Activated effector memory CD4-positive, alpha-beta T cell treated with anti-CD3 and anti-CD28 coated beads, Interleukin-2, amount 50 U/mL, for 16 hours (primary cell): ENCODE measurements at regions not wholly inside any gene's neighbourhood (a gene's known extent, or its start where the extent isn't known, plus 50 kb on each side); places are given as distances from the start of the nearest gene placed in this dataset.

Experiments
- DNase-seq: peaks from one replicate; pipeline ENCODE4 v3.0.0-alpha.2; 2020

DNA sequence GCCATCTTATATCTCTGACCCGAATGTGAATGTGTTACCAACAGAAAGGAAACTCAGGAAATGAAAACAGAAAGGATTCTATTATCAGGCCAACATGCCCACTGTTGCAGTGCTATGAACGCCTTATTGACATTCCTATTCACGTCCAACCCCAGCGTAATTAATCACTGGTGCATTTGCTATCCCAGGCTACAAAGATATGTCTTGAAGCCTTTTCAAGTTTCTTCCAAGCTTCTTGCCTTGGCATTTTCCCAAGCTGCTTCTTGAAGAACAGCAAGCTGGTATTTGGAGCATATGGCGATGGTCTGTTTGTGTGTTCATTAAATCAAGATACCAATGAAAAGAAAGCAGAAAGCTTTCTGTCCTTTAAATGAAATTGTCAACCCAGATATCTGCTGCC lies 579.2 kb upstream of the ZNF462 start:
- DNase-seq: no peak

DNA sequence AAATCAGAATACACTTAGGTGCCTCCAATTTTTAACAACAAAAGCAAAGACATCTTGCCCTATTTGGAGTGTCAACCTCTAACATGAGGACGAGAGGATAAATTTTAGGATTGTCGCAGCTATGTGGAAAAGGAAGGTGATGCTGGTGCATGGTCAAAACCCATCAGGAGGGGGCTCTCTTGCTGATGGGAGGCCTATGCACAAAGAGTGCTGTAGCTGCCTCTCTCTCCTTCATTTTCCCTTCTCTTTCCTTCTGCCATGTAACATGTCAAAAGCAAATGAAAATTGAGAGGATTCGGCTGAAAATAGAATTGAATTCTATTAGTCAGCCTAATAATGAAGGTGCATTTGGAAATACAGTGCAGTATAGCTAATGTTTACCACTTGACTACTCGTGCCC lies 578.7 kb upstream of the ZNF462 start:
- no peak for DNase-seq

DNA sequence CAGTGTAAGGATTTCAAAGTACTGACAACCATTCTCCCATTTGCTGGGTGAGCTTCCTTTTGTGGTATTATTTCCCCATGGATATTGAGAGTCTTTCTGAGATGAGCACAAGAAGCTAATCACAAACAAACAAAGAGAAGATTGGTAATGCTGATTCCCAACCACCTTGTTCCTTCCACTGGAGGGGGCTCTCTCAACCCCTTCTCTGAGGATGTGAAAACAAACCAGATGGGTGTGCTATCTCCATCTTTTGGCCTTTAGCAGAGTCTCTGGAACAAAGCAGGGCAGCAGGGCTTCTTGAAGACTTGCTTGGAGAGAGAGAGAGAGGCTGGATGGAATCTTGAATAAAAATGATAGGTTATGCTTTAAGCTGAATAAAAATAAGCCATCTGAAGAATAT lies 576.7 kb upstream of the ZNF462 start:
- no peak for DNase-seq

DNA sequence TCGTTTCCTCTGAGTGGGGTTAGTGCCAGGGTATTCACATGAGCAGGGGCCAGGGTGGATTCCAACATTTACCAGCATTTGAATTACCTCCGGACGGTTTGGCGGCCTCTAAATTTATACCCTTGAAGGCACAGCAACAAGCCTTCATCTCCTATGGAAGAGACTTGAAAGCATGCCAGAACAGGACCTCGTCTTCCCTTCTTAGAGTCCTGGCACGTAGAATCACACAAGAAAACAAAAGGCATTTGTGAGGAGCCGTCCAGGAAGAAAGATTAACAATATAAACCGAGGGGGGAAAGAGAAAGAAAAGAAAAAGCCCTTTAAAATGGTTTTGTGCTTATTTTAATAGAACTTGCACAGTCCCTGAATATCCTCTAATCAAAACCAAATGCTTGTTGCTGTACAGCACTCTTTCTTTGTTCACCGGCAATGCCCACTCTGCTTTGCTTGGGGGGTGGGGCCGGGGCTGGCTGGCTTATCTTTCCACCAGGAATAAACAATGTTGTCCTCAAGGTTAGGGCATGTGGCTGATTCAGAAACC lies 575.8 kb upstream of the ZNF462 start:
- DNase-seq: no peak

DNA sequence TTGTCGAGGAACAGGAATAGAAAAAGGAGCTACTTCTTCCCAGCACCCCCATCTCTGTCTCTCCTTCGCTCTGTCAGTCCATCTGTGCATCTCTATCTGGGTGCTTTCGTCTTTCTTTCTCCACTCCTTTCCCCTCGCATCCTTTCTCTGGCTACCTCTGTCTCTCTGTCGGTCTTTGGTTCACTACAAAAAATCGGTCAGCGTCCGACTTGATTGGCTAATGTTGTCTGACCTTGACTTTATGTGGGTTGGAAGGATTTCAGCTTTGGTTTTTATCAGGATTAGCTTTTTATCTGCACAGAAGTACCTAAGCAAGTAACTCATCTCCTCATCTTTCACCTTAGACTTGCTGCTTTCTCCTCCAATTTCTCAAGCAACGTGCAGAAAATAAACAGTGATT lies 575.2 kb upstream of the ZNF462 start:
- no peak for DNase-seq

DNA sequence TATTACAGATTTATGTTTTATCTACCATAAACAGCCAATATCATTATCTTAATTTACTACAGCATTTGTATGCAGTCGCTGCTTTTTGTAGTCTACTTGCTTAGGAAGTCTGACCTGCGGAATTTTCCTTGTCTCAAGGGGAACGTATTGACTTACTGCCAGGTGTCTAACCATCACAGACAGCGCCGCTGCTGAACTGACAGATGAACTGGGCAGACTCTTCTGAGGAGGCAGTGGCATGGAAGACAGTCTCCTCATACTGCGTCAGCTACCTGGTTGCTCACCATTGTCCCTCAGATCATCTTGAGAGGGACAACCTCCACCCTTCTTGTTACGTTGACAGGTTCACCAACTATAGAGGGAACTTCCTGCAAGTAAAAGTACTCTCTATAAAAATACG lies 574.3 kb upstream of the ZNF462 start:
- DNase-seq: no peak

DNA sequence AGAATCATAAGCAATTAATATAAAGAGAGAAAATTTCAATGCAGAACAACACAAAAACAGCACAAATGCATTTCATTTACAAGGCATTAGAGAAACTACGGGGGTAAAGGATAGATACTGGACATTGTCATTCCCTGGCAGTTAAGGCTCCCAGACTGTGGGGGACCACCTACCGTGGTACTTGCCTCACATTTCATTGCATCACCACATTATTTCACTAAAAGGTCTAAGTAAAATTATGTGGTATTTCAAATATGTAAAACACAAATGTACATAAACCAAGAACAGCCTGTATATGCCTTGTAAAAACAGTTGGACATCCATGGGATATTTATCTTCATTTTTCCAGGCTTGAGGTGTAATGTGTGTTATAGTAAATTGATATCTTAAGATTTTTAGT lies 571.2 kb upstream of the ZNF462 start:
- no peak for DNase-seq

DNA sequence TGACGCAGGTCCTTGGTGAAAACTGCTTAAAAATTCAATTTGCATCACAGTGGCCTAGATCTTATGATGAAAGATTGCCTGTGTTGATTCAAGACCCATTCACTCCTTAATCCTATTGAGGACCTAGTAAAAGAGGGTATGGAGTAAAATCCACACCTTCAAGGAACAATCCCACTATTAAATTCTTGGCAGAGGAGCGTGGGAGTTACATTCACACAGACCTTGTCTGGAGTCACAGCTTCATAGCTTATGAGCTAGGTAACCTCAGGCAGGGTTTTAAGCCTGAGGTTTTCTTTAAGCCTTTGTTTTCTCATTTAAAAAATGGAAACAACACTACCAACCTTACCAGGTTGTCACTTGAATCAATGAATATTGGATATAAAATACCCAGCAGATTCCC lies 566.5 kb upstream of the ZNF462 start:
- DNase-seq: no peak

DNA sequence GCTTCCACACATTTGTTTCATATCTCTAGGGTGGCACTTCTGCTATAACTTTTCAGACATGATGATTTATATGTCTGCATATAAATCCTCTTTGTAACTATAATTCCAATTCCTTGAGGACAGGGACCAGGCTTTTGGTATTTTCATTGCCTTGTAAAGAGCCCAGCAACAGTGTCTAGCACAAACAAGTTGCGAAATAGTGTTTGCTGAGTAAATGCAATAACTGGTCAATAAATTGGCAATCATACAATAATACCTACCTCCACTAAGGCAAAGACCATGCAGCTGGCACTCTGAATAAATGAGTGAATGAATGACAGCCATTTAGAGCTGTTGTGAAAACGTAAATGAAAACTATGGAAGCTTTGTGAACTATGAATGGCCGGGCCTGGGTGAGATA lies 564.0 kb upstream of the ZNF462 start:
- no peak for DNase-seq

DNA sequence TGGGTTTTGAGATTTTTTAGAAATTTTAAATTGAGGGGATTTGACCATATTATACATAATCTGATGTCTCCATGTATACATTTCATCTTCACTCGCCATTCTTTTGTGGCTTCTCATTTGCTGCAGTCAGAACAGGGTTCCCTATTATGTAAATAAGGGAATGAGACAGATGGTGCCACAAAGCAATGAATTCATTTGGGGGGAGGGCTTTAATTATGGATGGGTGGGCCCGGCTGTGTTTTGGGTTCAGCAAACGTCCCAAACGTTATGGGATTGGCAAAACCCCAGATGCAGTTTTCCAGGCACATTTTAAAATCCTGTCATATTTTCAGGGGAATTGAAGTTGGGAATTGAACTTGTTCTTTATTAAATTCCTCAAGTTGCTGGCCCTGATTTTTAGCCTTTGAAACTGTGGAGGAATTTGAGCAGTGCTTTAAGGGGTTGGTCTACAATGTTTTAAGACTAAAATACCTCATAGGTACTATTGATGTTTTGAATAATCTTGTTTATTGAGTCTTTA lies 558.5 kb upstream of the ZNF462 start:
- DNase-seq: no peak

DNA sequence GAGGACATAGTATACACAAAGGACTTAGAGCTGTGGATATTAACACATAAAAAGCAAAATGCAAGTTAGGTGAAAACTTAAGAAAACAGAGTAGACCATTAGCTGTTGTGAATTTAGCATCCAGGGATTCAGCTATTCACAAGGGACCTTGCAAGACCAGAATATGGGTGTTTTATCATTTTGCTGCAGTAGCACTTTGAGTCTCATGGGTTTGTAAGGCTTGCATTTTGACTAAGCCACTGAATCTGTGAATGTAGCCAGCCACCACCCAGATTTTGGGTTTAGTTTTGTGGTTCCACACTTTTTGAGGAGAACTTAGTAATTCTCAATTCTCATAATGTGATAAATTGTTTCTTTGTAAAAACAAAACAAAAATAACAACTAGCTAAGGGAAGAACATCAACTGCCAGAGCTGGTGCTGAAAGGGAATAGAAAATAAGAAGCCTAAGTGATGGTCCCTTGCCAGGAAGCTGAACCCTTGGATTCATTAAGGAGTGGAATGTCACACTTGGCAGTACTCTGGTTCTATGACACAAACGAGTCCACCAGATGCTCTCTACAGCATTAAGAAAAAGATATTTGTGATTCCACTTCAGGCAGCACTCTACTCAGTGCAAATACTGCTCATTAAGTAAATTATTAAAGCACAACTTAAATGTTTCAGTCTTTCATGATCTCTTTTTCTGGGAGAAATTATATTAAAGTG lies 557.4 kb upstream of the ZNF462 start:
- no peak for DNase-seq

DNA sequence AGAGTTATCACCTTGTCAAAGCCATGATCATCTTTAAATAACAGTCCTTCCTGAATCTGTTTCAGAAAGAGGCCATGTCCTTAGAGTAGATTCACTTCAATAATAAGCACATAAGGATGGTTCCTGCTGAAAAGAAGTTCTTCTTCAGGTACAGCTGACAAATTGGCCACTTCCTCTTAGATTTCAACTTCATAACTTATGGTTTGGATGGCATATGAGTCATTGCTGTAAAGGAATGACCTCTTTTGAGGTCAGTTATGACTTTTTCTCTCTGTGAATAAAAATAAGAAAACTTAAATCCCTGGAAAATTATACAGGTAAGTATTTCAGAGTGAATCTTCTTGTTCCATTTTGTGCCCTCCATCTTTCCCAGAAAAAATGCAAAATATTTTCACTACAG lies 555.3 kb upstream of the ZNF462 start:
- no peak for DNase-seq

DNA sequence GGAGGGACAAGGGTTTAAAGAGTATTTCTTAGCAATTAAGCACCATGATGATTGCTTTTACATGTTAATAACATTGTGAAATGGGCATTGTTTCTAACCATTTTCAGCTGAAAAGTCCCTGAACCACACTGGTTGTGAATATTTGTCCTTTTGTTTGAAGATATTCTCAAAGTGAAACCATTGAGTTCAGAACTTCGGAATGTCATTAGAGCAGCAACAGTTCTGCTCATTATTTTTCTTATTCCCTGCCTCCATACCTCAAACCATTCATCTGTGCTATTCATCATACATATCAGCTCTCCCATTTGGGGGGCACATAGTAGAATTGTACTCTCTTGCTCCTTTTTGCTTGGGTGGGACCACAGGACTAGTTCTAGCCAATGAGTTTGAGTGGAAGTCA lies 553.0 kb upstream of the ZNF462 start:
- DNase-seq: no peak

DNA sequence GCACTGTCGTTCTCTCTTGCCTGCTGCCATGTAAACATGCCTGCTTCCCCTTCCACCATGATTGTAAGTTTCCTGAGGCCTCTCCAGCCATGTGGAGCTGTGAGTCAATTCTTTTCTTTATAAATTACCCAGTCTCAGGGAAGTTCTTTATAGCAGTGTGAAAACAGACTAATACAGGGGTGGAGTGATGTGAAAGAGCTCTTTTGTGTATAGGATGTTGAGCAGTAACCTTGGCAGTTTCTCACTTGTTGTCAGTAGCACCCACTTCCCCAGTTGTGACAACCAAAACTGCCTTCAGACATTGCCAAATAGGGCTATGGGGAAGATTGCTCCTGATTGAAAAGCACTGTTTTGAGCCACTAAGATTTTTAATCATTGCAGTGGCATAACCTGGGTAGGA lies 552.2 kb upstream of the ZNF462 start:
- DNase-seq: no peak

DNA sequence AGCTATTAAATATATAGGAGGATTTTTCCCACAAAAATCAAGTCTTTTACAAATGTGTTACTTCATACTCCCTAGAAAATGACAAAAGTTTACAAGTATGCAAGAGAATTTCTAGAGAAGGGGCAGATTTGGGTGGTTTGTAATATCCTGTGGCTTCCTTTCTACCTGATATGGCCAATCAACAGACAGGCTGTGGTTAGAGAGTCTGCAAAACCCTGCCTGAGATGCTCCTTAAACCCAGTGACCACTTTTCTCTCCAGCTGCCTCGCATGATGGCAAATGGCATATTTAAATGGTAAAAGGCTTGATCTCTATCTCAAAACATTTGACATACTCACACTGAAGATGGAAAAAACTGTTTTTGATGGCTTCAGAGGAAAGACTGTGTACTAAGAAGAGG lies 550.1 kb upstream of the ZNF462 start:
- no peak for DNase-seq

DNA sequence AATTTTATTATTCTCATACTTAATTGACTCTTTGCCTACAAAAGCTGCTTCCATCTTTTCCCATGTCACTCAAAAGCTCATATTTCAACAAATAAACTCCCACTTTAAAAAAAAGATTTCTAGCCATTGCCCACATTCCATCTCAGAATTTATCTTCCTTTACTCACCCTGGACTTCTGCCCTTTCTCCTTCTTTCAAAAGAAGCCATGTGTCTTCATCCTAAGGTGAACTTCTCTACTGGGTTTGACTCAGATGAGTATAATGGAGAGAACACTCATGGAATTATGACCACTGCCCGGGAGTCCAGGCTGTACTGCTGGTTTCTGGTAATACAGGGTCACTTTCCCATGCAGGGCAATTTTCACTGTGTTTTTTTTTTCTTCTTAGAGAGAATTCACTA lies 548.5 kb upstream of the ZNF462 start:
- DNase-seq: no peak

DNA sequence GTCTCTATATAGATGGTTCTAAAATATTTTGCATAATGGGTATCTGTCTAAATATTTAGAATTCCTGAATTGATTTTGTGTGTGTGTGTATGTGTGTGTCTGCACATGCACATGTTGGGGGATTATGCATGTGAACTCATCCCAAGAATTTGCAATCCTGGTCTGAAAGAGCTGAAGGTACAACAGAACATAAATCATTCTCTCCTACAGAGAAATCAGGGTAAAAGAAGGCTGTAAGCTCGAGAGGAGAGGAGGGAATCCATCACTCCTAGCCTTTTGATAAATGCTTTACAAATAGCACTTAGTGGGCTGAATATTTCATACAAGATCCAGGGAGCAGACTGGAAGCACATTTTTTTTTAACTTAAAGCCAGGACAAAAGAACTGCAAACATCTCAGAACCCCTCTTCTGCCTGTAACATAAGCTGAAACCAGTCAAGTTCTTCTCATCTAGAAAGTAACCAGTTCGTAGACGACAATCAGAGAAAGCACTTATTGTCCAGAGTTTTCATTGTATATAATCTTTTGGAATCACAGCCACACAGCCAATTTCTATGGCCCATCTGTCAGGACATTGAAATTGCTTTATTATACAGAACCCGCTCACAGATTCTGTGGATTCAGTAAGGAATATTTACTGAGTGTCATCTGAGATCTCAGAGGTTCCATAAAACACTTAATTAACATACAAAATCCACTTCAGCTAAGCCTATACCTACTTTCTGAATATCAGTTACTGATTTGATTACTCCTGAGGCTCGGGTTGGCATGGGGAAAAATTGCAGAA lies 541.4 kb upstream of the ZNF462 start:
- DNase-seq: no peak

DNA sequence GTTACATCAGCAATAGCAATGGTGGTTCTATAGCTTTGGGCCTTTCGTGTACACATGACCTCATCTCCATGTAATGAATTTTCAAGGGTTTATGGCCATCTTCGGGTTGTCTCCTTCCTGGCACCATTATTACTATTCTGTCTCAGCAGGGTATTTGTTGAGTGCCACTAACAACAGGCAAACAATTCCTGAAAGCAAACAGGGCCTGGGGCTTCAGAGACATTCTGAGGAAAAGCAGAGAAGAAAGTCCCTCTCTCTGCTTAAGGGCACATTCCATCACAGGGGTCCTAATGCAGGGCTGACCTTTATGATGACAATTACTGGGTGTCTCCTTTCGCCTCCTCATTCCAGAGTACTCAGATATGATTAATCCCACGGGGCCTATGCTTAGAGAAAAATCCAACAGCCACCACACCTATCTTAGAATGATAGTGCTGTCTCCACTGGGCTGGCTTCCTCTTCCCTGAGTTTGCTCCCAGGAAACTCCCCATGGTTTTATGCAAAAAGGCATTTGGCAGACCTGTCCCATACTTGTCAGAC lies 540.2 kb upstream of the ZNF462 start:
- no peak for DNase-seq

DNA sequence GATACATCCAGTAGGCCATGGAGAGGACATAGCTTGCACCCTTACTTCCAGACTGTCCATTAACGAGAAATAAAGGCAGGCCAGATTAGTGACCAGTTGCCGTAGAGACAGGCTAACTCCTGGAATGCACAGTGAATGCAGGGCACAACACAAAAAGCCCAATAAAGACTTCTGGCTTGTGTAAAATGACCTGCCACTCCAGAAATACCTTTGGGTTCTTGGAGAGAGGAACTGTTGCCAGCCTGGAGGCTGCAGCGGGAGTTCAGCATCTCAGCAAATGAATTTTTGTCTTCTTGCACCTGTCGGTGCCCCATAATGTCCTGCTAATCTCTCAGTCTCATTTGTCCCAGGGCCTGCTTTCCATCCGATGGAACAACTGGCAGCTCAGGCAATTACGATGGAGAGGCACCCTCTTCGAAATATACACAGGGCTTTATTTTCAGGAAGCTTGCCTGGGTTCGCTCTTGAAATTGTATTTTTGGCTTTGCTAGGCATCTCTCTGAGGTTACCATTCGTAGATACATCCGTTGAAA lies 538.8 kb upstream of the ZNF462 start:
- DNase-seq: no peak

DNA sequence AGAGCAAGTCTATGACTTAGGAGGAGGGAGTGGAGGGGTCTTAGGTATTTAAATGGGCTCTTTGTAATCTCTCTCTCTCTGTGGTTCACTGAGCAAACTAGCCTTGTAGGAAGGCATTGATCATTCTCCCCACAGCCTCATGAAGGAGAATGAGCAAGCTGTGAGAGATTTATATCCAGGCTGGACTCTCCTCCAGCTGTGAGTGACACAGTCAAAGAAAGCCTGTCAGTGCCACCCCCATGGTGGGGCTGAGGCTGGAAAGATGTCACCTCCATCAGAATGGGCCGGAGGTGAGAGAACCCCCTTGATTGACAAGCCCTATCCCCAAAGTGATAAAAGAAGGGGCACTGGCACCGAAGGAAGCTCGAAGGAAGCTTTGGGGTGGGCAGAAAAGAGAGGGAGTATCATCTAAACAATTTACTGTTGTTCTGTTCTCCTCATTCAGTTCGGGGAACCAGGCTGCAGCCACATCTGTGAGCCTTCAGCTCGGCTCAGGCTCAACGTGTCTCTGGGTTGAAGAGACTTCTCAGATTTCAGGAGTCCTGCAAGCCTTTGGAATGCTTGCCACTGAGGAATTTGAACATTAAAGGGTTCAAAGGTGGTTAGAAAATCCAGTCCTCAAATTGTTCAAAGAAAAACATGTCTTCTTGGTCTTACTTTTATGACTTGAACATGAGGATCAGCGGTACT lies 538.2 kb upstream of the ZNF462 start:
- DNase-seq: no peak

DNA sequence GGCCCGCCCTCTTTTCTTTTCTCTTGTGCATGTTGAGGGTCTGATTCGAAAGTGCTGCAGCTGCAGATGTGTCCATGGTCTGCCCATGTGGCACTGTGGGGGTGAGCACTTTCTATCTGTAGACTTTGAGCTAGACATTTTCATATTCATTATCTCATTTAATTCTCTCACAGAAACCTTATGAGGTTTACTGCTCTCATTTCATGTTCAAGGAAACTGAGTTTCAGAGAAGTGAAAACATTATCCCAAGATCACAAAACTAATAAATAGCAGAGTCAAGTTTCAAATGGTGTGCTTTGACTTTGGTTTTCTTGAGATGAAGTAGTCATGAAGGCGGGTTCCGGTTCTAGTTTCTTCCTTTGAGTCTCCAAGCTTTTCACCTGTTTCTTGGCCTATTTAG lies 536.5 kb upstream of the ZNF462 start:
- DNase-seq: no peak

DNA sequence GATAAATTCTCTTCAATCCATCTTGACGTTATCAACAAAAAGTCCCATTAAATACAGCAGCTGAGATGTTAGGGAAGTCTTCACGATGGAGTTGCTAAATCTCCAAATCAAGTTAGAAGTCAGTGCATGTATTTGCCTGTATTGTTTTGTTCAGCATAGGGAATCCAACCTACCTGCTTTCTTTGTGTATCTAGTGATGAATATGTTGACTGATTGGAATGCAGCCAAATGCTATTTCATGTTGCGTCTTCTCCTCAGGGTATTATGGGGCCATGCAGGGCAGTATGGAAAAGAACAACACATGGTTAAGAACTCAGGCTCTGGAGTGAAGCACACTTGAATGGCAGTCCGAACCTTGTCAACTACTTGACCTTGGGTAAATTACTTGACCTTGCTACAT lies 529.5 kb upstream of the ZNF462 start:
- DNase-seq: no peak

DNA sequence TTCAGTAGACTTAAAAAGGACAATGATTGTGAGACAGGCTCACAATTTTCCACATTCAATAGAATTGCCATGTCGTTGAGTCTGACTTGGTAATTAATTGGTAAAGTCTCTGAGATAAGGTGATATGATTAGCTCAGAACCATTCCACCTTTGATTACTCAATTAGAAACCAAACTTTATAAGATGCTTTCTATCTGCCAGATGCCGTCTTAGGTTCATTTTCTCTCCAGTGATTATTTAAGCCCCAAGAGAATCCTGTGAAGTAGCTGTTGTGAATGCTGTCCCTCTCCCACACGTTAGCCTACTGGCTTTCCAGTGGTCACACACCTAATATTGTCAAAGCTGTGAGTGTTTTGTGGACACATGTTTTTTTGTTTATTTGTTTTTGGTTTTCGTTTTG lies 528.9 kb upstream of the ZNF462 start:
- DNase-seq: no peak
